Eye (tissue), 1 donor: ENCODE measurements at regions not wholly inside any gene's neighbourhood (a gene's known extent, or its start where the extent isn't known, plus 50 kb on each side); places are given as distances from the start of the nearest gene placed in this dataset.
"Not testable (repeated sequence)": the region's sequence is repeated elsewhere in the genome, so short reads cannot be mapped to it uniquely, and the experiment has no call there.

Source experiments
- DNase-seq: peaks from one replicate; pipeline ENCODE4 v3.0.0-alpha.2; 2015

DNA sequence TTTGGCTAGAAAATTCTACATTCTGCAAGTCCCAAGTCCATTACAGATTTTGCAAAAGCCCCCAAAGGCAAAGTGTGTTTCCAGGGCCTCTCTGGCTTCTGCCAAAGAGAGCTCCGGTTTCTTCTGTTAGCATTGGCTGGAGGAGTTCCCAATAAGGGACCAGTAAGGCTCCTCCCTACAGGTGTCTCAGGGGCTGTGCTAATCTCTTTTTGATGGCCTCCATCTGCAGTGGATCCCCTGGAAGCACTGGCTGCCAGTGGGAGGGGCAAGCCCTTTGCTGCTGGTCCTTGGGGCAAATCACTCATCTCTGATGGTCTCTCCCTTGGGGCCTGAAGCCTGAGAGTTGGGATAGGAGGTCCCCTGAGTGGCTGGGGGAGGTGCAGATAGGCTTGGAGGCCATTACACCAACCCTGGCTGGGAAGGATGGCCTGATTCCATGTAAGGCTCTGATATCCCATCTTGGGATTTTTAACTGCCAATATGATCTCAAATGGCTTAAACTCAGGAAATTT, 89.1 kb upstream of the USP24 start:
- peak; percentile 62 for DNase-seq

- DNase-seq = no peak
Observed at GRCh38 chr1:55302972-55303371, 87.8 kb upstream of the USP24 start.

DNA sequence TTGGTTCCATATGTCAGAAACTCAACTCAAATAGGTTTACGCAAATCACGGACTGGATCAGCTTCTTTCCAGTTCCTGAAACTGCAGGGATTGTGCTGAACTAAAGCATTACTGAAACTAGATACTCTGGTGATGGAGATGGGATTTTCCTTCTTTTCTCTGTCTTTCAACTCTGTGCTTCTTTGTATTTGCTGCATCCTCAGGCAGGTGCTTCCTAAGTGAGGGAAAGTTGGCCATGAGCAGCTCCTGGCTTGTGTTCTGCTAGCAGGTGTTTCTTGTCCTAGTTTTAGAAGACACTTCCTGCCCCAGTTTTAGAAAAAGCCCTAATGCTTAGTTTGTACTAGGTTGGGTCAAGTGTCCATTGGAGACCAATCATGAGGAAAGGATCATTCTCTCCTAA, 86.7 kb upstream of the USP24 start:
- DNase-seq = no peak

DNA sequence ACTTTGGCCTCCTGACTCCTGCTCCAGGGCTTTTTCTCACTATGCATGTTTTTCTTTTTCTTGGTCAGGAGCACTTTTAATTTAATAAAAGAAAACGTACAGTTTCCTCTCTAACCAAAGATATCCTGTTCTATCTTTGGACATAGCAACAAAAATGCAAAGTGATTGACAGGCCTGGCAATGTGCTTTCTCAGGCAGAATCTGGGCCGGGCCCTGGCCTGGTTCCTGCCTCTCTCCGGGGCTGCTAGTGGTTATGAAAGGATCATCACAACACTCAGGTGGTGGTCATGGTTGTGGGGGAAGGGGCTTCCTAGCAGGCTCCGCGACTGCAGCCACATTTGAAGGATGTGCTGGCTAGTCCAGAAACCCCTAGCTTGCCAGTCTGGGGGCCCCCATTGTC, 85.8 kb upstream of the USP24 start:
- DNase-seq = peak; percentile 52

GRCh38 chr1:55298167-55298894, 83.2 kb upstream of the USP24 start:
- no peak for DNase-seq

- not testable (repeated sequence) for DNase-seq
Observed at GRCh38 chr1:55296247-55296646, 81.1 kb upstream of the USP24 start.

- no peak for DNase-seq
Observed at GRCh38 chr1:55289614-55290013, 74.5 kb upstream of the USP24 start.

- DNase-seq = no peak
Observed at GRCh38 chr1:55289042-55289441, 73.9 kb upstream of the USP24 start.

DNA sequence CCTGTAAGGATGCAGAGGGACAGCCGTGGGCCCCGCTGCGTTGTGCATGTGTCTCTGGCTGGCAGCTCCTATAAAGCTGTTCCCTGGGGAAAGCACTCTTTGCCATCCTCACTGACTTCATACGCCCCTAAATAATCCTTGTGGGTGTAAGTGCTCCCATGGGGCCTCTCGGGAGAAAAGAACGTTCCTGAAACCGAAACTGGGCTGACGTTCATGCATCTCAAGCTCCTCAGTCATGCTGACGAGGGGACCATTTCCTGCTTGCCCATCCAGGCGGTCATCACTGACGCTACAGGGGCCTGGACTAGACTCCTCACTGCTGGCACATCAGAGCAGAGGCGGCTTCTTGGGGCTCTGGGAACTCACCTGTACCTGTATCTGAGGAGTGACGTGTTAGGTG, 73.1 kb upstream of the USP24 start:
- no peak for DNase-seq

- DNase-seq = no peak
Observed at GRCh38 chr1:55287723-55288122, 72.6 kb upstream of the USP24 start.

GRCh38 chr1:55286856-55287602, 71.9 kb upstream of the USP24 start:
- no peak for DNase-seq

GRCh38 chr1:55285834-55286233, 70.7 kb upstream of the USP24 start:
- no peak for DNase-seq

DNA sequence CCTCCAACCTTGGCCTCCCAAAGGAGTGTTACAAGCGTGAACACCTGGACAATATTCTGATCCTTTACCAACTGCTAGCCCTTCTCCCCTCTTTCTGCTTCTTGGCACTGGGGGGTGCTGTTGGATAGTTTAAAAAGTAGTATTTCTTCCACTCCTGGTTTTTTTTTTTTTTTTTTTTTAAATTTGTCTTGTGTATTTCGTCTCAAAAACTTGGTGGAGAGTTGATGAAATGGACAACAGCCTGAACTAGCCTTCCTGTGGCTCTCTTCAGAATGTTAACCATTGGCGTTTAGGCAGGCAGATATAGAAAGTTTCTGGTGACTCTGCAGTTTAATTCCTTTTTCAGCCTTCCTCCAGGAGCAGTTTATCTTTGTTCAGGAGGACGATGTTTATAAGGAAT, 69.7 kb upstream of the USP24 start:
- peak; percentile 82 for DNase-seq

DNA sequence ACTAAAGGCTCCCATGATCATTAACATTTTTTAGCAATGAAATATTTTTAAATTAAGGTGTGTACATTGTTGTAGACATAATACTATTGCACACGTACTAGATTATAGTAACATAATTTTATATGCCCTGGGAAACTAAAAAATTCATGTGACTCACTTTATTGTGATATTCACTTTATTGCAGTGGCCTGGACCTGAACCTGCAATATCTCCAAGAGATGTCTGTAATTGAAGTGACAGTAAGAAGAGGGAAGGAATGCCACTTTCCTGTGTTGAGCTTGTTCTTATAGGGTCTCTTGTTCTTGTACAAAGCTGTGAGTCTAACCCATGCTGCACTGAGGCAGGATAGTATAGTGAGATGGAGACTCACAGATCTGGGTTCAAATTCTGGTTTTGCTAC, 66.9 kb upstream of the USP24 start:
- no peak for DNase-seq

DNA sequence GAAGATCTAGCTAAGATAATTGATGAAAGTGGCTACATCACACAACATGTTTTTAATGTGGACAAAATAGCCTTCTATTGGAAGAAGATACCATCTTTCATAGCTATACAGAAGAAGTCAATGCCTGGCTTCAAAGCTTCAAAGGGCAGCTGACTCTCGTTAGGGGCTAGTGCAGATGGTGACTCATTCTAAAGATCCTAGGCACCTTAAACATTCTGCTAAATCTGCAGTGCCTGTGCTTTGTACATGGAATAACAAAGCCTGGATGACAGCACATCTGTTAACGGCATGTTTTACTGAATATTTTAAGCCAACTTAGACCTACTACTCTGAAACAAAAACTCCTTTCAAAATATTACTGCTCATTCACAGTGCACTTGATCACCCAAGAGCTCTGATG, 65.6 kb upstream of the USP24 start:
- no peak for DNase-seq

- DNase-seq = no peak
Observed at GRCh38 chr1:55279627-55280026, 64.5 kb upstream of the USP24 start.

DNA sequence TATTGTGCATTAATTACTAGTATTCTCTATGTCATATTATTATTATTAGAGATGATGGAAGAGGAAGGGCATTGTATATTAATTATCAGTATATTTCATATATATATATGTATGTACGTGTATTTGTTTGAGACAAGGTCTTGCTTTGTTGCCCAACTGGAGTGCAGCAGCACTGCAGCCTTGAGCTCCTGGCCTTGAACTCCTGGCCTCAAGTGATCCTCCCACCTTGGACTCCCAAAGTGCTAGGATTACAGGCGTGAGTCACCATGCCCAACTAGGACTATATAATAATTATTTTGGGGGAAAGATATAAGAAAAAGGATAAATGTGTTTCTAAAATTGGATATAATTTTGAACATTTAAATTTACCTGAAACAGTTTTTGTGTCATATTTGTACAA, 63.2 kb upstream of the USP24 start:
- no peak for DNase-seq

- peak; percentile 94 for DNase-seq
Observed at GRCh38 chr1:55277377-55278130, 62.4 kb upstream of the USP24 start.

- no peak for DNase-seq
Observed at GRCh38 chr1:55276671-55277376, 61.7 kb upstream of the USP24 start.

DNA sequence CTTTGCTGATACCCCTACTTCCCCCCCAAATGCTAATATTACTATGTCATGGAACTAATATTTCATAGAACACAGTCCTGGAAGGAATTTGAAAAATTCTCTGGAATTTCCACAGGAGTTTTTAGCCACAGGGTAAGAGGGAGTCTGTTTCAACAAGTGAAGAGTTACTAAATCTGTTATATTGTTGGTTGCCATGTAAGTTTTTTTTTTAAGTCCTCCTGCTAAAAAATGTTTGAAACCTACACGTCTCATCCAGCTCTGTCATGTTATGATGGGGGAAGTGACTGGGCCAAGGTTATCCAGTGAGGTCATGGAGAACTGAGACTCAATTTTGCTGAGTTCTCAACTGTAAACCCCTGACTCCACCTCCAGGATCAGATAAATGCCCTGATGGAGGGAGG, 60.8 kb upstream of the USP24 start:
- DNase-seq = no peak

DNA sequence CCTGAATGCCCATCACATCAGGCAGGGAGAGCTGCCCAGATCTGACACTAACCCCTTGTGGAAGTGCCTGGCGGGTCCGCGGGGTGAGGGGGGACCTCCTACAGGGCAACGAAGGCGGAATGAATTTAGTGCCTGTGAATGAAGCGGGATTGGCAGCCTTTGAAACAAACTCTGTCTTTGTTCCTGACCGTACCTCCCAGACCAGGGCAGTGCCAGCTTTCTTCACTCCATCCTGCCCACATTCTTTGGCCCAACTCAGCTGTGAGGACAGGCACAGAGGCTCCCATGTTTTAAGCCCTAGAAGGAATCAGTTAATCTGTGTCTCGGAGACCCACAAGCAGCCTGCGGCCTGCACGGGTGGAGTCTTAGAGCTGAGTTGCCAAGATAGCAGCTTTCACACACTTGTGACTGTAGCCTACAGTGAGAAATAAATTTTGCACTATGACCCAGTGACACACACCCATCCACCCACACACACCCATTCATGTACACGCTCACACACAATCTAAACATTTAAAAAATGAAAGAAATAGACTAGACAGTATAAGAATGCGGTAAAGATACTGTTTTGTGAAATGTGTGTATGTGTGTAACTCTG, 60.1 kb upstream of the USP24 start:
- no peak for DNase-seq

DNA sequence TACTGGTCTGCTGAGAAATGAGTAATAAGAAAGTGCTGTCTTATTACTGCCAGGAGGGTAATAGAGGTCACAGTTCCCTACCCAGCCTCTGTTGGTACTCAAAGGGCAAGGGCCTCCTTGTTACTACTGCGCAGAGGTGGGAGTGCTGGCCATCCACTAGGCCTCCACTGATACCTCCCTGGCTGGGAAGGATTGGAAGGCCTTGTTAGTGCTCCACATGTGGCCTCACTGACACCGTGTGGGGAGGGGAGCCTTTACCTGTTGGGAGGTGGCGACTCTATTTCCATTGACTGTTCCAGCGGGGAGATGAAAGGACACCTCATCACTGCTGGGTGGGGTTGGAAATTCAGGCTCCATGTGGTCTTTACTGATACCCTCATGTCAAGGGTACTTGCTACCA, 57.8 kb upstream of the USP24 start:
- DNase-seq = no peak
